ENCODE measurements at regions not wholly inside any gene's neighbourhood (a gene's known extent, or its start where the extent isn't known, plus 50 kb on each side); places are given as distances from the start of the nearest gene placed in this dataset.

DNA sequence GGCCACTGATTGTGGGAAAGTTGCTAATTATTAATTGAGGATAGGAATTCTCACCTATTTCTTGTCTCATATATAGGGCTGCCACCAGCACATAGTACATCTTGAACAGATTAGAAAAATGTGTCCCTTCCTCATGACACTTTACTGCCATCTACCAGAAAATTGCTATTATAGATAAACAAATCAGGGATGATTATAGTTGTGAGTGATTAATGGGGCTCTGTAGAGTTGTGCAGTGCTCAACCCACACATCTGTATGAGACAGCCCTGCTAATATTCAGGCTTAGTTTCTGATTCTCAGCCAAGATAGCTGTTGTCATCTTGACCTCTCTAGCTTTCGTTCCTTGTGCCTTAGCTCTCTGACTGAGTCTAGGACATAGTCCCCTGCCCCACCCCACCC, 373.3 kb downstream of the TLE4 start:
- no peak overlapping the region for H3K9ac ChIP-seq (replicated peaks in 1 of 4; ENCODE audit: extremely low read depth in 1 of 4, low read depth in 3 of 4, low read length in 3 of 4)
- WGBS, 2 experiments (ENCODE audit: extremely low coverage in 1 of 2, insufficient coverage in 1 of 2, insufficient read length in 1 of 2, insufficient replicate concordance in 2 of 2, low coverage in 1 of 2, low lambda C conversion rate in 2 of 2, missing lambda C conversion rate in 1 of 2), result 100% methylated on average over 1 of the region's 1 CpG; no CpG with 5 or more reads in 1 of the 2 experiments
- no peak overlapping the region for H3K4me2 ChIP-seq (ENCODE audit: insufficient read depth in 1 of 2, low read depth in 2 of 2, low read length in 2 of 2)
- H3K4me1 ChIP-seq (replicated peaks in 1 of 4; ENCODE audit: control insufficient read depth in 3 of 4, insufficient read depth in 4 of 4, low read length in 3 of 4), result no peaks in the 10 kb centered on the region
- ChIA-PET POLR2A (ENCODE audit: partially characterized antibody) (interaction anchor here (0.6 kb wide), 1 partner anchor 17 kb away, joined by 4 read pairs; no protein-coding TSS in a partner anchor), CTCF (ENCODE audit: partially characterized antibody) (no interaction called here)
- no peak overlapping the region for H4K91ac ChIP-seq (replicated peaks; ENCODE audit: insufficient read length, low read length)
- no peak overlapping the region for H3K56ac ChIP-seq (replicated peaks; ENCODE audit: insufficient read length, low read depth, low read length)
- no peak overlapping the region for H3K4ac ChIP-seq (replicated peaks; ENCODE audit: insufficient read length, low read depth, low read length)
- H3K4me3 ChIP-seq (ENCODE audit: extremely low read depth in 1 of 4, insufficient read depth in 2 of 4, low read depth in 3 of 4, low read length in 4 of 4), result no peak overlapping the region
- no peak overlapping the region for H3K27ac ChIP-seq (ENCODE audit: low read depth, low read length)
- H2AK5ac ChIP-seq (ENCODE audit: low read depth, low read length), result no peak overlapping the region
- no peak overlapping the region for H3K18ac ChIP-seq (ENCODE audit: extremely low read depth, low read length)
- no peak overlapping the region for H3K23ac ChIP-seq (ENCODE audit: insufficient read length)
- H3K23me2 ChIP-seq (ENCODE audit: low read depth, low read length), result no peaks in the 10 kb centered on the region
- H4K5ac ChIP-seq (ENCODE audit: insufficient read length, low read depth, low read length), result no peak overlapping the region
- H2BK12ac ChIP-seq (ENCODE audit: low read depth, low read length), result no peak overlapping the region
- no peak overlapping the region for H4K8ac ChIP-seq (ENCODE audit: extremely low read depth, insufficient read depth, low read length)
- FAIRE-seq (no peak), DNase-seq (ENCODE audit: low read depth in 1 of 2, low spot score in 2 of 2) (no peak)
- no peaks in the 10 kb centered on the region for H3K79me1 ChIP-seq (ENCODE audit: low read depth, low read length)
- H3K36me3 ChIP-seq (ENCODE audit: control insufficient read depth in 2 of 4, insufficient read depth in 4 of 4, low read length in 3 of 4), result no peaks in the 10 kb centered on the region
- no peak overlapping the region for H2BK120ac ChIP-seq (replicated peaks; ENCODE audit: low read depth, low read length)
- H3K79me2 ChIP-seq (ENCODE audit: control insufficient read depth in 1 of 2, insufficient read depth in 2 of 2, low read length in 2 of 2), result no peaks in the 10 kb centered on the region
- no peaks in the 10 kb centered on the region for H3K9me3 ChIP-seq (ENCODE audit: insufficient read depth in 2 of 2, low read depth in 1 of 2, low read length in 1 of 2)
- H3K27me3 ChIP-seq (replicated peaks in 1 of 4; ENCODE audit: control insufficient read depth in 3 of 4, extremely low read depth in 1 of 4, insufficient read depth in 3 of 4, low read length in 3 of 4), result no peaks in the 10 kb centered on the region
- H2AFZ ChIP-seq (ENCODE audit: low read length), result no peak overlapping the region
- TF ChIP-seq CREB1 (IDR thresholded peaks at IDR 0.05), result no peak
- TF ChIP-seq TBP (IDR thresholded peaks at IDR 0.05; ENCODE audit: low read depth, low read length), result no peak
- no peak for TF ChIP-seq CHD2 (IDR thresholded peaks at IDR 0.05; ENCODE audit: low read length)
- TF ChIP-seq ZNF274 (IDR thresholded peaks at IDR 0.05; ENCODE audit: borderline replicate concordance, extremely low read depth, low read length), result no peak
- no peak for TF ChIP-seq POLR2A (IDR thresholded peaks at IDR 0.05; ENCODE audit: control extremely low read depth in 1 of 2, low read depth in 2 of 2, low read length in 2 of 2)
- TF ChIP-seq HDAC2 (IDR thresholded peaks at IDR 0.05; ENCODE audit: borderline replicate concordance in 1 of 2, low read depth in 2 of 2, low read length in 2 of 2), result no peak
- no peak for TF ChIP-seq HDAC6 (IDR thresholded peaks at IDR 0.05; ENCODE audit: low read depth, low read length)
- no peak overlapping the region for H2BK15ac ChIP-seq (ENCODE audit: low read length)
- H3K14ac ChIP-seq (ENCODE audit: insufficient read length), result no peak overlapping the region
- H4K20me1 ChIP-seq (replicated peaks in 1 of 2; ENCODE audit: control insufficient read depth in 1 of 2, insufficient read depth in 2 of 2, low read length in 2 of 2), result no peaks in the 10 kb centered on the region
- H2BK5ac ChIP-seq (ENCODE audit: low read depth, low read length), result no peak overlapping the region
- H2BK20ac ChIP-seq (ENCODE audit: low read length), result no peak overlapping the region
